ENCODE measurements at regions not wholly inside any gene's neighbourhood (a gene's known extent, or its start where the extent isn't known, plus 50 kb on each side); places are given as distances from the start of the nearest gene placed in this dataset.

DNA sequence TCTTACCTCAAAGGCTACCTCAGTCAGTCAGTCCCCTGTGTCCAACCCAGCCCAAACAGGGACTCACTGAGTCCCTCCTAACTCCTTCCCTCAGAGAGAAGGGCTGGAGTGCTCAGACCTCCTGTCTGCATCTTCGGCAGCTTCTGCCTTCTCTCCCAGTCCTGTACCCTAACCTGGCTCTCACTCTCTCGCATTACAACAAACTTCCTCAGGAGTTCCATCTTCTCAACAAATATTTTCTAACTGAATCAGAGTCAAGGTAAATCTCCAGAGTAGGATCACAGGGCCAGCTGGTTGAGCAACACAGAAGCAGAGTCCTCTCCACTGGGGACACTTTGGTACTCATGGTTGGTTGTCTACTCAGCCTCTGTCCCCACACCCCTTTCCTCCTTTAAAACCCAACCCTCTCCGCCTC lies 92.3 kb downstream of the MRPL14 start:
- TF ChIP-seq YY1 (IDR thresholded peaks at IDR 0.05; ENCODE audit: low read depth) (no peak), RAD21 (IDR thresholded peaks at IDR 0.05; ENCODE audit: low read length) (no peak), RXRA (IDR thresholded peaks at IDR 0.05; ENCODE audit: borderline replicate concordance, low read depth) (no peak), FOXJ3 (CRISPR knock-in tag; IDR thresholded peaks at IDR 0.05) (no peak), MEF2A (IDR thresholded peaks at IDR 0.05; ENCODE audit: borderline replicate concordance, low read depth) (no peak), MXI1 (IDR thresholded peaks at IDR 0.05; ENCODE audit: low read depth, low read length) (no peak), SMC3 (IDR thresholded peaks at IDR 0.05; ENCODE audit: low read depth, low read length) (no peak), EP300 (IDR thresholded peaks at IDR 0.05; ENCODE audit: borderline replicate concordance in 1 of 2, low read depth in 1 of 2, low read length in 1 of 2) (no peak), ELF1 (IDR thresholded peaks at IDR 0.05) (no peak), RFX5 (IDR thresholded peaks at IDR 0.05; ENCODE audit: low read length) (no peak), NFIC (IDR thresholded peaks at IDR 0.05; ENCODE audit: borderline replicate concordance) (no peak), POLR2AphosphoS5 (IDR thresholded peaks at IDR 0.05; ENCODE audit: low read depth, low read length) (no peak), FOXM1 (IDR thresholded peaks at IDR 0.05; ENCODE audit: low read depth) (no peak)
- TF ChIP-seq, protein P1, sequence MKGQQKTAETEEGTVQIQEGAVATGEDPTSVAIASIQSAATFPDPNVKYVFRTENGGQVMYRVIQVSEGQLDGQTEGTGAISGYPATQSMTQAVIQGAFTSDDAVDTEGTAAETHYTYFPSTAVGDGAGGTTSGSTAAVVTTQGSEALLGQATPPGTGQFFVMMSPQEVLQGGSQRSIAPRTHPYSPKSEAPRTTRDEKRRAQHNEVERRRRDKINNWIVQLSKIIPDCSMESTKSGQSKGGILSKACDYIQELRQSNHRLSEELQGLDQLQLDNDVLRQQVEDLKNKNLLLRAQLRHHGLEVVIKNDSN (IDR thresholded peaks at IDR 0.05; ENCODE audit: borderline replicate concordance, low read depth): no peak
- TF ChIP-seq, protein P2, sequence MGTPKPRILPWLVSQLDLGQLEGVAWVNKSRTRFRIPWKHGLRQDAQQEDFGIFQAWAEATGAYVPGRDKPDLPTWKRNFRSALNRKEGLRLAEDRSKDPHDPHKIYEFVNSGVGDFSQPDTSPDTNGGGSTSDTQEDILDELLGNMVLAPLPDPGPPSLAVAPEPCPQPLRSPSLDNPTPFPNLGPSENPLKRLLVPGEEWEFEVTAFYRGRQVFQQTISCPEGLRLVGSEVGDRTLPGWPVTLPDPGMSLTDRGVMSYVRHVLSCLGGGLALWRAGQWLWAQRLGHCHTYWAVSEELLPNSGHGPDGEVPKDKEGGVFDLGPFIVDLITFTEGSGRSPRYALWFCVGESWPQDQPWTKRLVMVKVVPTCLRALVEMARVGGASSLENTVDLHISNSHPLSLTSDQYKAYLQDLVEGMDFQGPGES (IDR thresholded peaks at IDR 0.05; ENCODE audit: low read depth, low read length): no peak
- TF ChIP-seq, protein P3, sequence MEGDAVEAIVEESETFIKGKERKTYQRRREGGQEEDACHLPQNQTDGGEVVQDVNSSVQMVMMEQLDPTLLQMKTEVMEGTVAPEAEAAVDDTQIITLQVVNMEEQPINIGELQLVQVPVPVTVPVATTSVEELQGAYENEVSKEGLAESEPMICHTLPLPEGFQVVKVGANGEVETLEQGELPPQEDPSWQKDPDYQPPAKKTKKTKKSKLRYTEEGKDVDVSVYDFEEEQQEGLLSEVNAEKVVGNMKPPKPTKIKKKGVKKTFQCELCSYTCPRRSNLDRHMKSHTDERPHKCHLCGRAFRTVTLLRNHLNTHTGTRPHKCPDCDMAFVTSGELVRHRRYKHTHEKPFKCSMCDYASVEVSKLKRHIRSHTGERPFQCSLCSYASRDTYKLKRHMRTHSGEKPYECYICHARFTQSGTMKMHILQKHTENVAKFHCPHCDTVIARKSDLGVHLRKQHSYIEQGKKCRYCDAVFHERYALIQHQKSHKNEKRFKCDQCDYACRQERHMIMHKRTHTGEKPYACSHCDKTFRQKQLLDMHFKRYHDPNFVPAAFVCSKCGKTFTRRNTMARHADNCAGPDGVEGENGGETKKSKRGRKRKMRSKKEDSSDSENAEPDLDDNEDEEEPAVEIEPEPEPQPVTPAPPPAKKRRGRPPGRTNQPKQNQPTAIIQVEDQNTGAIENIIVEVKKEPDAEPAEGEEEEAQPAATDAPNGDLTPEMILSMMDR (IDR thresholded peaks at IDR 0.05): no peak
- TF ChIP-seq, protein P4, sequence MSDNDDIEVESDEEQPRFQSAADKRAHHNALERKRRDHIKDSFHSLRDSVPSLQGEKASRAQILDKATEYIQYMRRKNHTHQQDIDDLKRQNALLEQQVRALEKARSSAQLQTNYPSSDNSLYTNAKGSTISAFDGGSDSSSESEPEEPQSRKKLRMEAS (IDR thresholded peaks at IDR 0.05; ENCODE audit: low read depth): no peak
- TF ChIP-seq, protein P5, sequence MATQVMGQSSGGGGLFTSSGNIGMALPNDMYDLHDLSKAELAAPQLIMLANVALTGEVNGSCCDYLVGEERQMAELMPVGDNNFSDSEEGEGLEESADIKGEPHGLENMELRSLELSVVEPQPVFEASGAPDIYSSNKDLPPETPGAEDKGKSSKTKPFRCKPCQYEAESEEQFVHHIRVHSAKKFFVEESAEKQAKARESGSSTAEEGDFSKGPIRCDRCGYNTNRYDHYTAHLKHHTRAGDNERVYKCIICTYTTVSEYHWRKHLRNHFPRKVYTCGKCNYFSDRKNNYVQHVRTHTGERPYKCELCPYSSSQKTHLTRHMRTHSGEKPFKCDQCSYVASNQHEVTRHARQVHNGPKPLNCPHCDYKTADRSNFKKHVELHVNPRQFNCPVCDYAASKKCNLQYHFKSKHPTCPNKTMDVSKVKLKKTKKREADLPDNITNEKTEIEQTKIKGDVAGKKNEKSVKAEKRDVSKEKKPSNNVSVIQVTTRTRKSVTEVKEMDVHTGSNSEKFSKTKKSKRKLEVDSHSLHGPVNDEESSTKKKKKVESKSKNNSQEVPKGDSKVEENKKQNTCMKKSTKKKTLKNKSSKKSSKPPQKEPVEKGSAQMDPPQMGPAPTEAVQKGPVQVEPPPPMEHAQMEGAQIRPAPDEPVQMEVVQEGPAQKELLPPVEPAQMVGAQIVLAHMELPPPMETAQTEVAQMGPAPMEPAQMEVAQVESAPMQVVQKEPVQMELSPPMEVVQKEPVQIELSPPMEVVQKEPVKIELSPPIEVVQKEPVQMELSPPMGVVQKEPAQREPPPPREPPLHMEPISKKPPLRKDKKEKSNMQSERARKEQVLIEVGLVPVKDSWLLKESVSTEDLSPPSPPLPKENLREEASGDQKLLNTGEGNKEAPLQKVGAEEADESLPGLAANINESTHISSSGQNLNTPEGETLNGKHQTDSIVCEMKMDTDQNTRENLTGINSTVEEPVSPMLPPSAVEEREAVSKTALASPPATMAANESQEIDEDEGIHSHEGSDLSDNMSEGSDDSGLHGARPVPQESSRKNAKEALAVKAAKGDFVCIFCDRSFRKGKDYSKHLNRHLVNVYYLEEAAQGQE (IDR thresholded peaks at IDR 0.05; ENCODE audit: low read depth, low read length): no peak
- H4K20me1 ChIP-seq (ENCODE audit: insufficient read depth): no peaks in the 10 kb centered on the region
- no peaks in the 10 kb centered on the region for H3K9me3 ChIP-seq
- H3F3A ChIP-seq (replicated peaks; ENCODE audit: insufficient read depth): no peaks in the 10 kb centered on the region
- peaks cover 12 to 27% of the 10 kb centered on the region in 2 experiments; a peak in 2 of 4 replicates for H3K4me1 ChIP-seq (ENCODE audit: control insufficient read depth in 1 of 2, insufficient read depth in 2 of 2, low read depth in 1 of 2, low read length in 1 of 2)
- H3K27me3 ChIP-seq (ENCODE audit: insufficient read depth): no peaks in the 10 kb centered on the region
- no peaks in the 10 kb centered on the region for H3K36me3 ChIP-seq (replicated peaks in 1 of 2; ENCODE audit: control insufficient read depth in 1 of 2, insufficient read depth in 2 of 2, low read length in 1 of 2)
- no peak for DNase-seq
- H3K4me2 ChIP-seq: no peak overlapping the region
- no peak overlapping the region for H2AFZ ChIP-seq (ENCODE audit: low read depth)
- no peak overlapping the region for H3K9ac ChIP-seq
- no peaks in the 10 kb centered on the region for H3K9me2 ChIP-seq
- no peak overlapping the region for H3K27ac ChIP-seq (ENCODE audit: low read depth in 2 of 2, low read length in 1 of 2)
- no peaks in the 10 kb centered on the region for H3K79me2 ChIP-seq (ENCODE audit: insufficient read depth)
- H3K4me3 ChIP-seq (ENCODE audit: low read depth in 2 of 2, low read length in 1 of 2): no peak overlapping the region
- WGBS (ENCODE audit: low lambda C conversion rate): 95% methylated on average over 3 of the region's 3 CpGs
- CTCF ChIA-PET: no interaction called here
- POLR2A ChIA-PET: no interaction called here

Measured in SK-N-SH (cell line).